GM12875 (cell line): ENCODE measurements at regions not wholly inside any gene's neighbourhood (a gene's known extent, or its start where the extent isn't known, plus 50 kb on each side); places are given as distances from the start of the nearest gene placed in this dataset.
"Not testable (repeated sequence)": the region's sequence is repeated elsewhere in the genome, so short reads cannot be mapped to it uniquely, and the experiment has no call there.

ENCODE experiments used
- H3K4me3 ChIP-seq: one replicate; pipeline ENCODE4 v1.5.1; 2011; ENCODE audit warnings: low read depth, low read length, control low read depth
- CTCF ChIP-seq: IDR thresholded peaks from 2 replicates; pipeline ENCODE4 v1.5.1; 2011; ENCODE audit warnings: low read depth, mild to moderate bottlenecking, control low read depth, inconsistent platforms, low read length, moderate library complexity, borderline replicate concordance; ENCODE audit not compliant: insufficient read depth

GRCh38 chr2:64250751-64251423 is 106.7 kb upstream of the PELI1 start:
- no peak overlapping the region for H3K4me3 ChIP-seq
- no peak for TF ChIP-seq CTCF

- no peak overlapping the region for H3K4me3 ChIP-seq
- no peak for TF ChIP-seq CTCF
Measured at GRCh38 chr2:64251497-64252250, 107.5 kb upstream of the PELI1 start.

DNA sequence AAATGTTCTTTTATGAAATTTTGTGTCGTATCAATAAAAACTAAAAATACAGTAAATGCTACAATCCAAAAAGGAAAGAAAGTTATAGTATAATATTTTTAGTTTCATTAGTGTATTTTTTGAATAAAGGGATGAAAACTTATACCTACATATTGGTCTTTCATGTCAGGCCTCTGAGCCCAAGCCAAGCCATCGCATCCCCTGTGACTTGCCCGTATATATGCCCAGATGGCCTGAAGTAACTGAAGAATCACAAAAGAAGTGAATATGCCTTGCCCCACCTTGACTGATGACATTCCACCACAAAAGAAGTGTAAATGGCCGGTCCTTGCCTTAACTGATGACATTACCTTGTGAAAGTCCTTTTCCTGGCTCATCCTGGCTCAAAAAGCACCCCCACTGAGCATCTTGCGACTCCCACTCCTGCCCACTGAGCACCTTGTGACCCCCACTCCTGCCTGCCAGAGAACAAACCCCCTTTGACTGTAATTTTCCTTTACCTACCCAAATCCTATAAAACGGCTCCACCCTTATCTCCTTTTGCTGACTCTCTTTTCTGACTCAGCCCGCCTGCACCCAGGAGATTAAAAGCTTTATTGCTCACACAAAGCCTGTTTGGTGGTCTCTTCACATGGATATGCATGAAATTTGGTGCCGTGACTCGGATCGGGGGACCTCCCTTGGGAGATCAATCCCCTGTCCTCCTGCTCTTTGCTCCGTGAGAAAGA is 108.2 kb upstream of the PELI1 start:
- H3K4me3 ChIP-seq, result not testable (repeated sequence)

- H3K4me3 ChIP-seq, result not testable (repeated sequence)
Measured at GRCh38 chr2:64253421-64253820, 109.2 kb upstream of the PELI1 start.

DNA sequence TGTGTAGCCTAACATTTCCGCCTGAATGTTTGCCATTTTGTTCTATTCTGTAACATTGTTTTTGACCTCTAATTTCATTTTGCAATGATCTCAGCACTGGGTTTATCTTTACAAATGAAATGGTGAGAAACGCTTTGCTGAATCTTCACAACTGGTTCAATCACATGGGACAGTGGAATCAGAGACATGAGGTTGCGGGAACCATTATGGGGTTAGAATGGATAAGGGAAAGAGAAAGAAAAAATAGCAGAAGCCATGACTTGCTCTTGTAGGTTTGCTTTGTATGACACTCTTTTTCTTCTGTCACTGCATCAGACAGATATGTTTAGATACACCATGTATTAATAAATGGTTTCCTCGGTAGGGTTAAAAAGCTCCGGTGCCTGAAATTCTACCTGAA is 114.3 kb upstream of the PELI1 start:
- H3K4me3 ChIP-seq, result no peak overlapping the region
- TF ChIP-seq CTCF, result no peak

- H3K4me3 ChIP-seq, result no peak overlapping the region
- no peak for TF ChIP-seq CTCF
Measured at GRCh38 chr2:64259312-64259711, 115.1 kb upstream of the PELI1 start.

GRCh38 chr2:64260093-64260803 is 116.0 kb upstream of the PELI1 start:
- TF ChIP-seq CTCF, result no peak

GRCh38 chr2:64260817-64261216 is 116.6 kb upstream of the PELI1 start:
- H3K4me3 ChIP-seq, result peak overlapping the region; percentile 3
- no peak for TF ChIP-seq CTCF

More at GRCh38 chr2:64260093-64260803, 116.0 kb upstream of the PELI1 start:
- H3K4me3 ChIP-seq, result no peak overlapping the region
